ENCODE measurements at regions not wholly inside any gene's neighbourhood (a gene's known extent, or its start where the extent isn't known, plus 50 kb on each side); places are given as distances from the start of the nearest gene placed in this dataset.

- TF ChIP-seq CTCF (IDR thresholded peaks at IDR 0.05) (no peak), POLR2AphosphoS5 (IDR thresholded peaks at IDR 0.05) (no peak), EP300 (IDR thresholded peaks at IDR 0.05) (no peak)
Measured at GRCh38 chr13:23039266-23039935, 141.4 kb upstream of the SGCG start.
